Stimulated activated CD4-positive, alpha-beta T cell treated with anti-CD3 and anti-CD28 coated beads, Interleukin-4, amount 100 ng/mL, for 1 hour (primary cell): ENCODE measurements at regions not wholly inside any gene's neighbourhood (a gene's known extent, or its start where the extent isn't known, plus 50 kb on each side); places are given as distances from the start of the nearest gene placed in this dataset.
"Not testable (repeated sequence)": the region's sequence is repeated elsewhere in the genome, so short reads cannot be mapped to it uniquely, and the experiment has no call there.

Experiments
- DNase-seq: peaks from one replicate; pipeline ENCODE4 v3.0.0-alpha.2; 2020

DNA sequence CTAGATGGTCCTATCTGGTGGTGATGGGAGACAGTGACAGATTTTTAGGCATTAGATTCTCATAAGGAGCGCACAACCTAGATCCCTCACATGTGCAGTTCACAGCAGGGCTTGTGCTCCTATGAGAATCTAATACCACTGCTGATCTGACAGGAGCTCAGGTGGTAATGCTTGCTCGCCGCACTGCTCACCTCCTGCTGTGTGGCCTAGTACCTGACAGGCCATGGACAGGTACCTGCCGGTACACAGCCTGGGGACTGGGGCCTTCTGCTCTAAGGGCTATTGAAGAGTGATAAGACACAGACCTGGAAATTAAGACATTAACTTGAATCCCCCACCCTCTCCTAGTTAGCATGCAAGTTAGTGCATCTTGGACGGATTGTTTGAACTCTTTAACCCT lies 64.4 kb downstream of the KLRB1 start:
- DNase-seq, result not testable (repeated sequence)

DNA sequence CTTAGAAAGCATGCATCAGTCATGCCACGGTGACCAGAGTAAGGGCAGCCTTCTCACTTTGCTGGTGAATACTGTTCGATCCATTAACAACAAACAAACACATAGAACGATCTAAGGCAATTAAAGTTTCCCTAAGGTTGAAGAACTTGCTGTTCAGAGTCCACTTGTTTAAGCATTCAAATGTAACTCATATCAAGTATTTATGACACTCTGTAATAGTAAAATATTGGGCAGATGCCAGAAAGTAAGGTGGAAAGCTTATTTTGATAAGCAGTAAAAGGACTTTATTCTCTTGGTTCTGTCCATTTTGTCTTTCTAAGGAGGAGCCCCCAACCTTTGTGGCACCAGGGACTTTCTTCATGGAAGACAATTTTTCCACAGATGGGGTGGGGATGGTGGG lies 64.9 kb downstream of the KLRB1 start:
- not testable (repeated sequence) for DNase-seq

DNA sequence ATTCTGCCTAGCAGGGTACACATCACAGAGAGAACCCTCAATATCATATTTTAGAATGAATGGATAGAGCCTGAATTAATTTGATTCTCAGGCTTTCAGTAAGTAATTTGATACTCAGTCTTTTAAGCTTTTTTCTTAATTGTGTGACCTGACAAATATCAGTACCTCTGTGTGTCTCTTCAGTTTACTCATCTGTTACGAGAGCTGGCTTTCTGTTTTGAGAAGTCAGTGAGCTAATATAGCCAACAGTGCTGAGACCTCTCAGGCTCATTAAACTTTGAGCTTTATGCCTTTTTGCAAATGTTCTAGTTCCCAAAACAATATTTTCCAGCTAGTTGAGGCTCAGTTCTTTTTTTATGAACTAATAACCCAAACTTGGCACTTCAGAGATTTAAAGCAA lies 91.8 kb downstream of the KLRB1 start:
- DNase-seq, result not testable (repeated sequence)

DNA sequence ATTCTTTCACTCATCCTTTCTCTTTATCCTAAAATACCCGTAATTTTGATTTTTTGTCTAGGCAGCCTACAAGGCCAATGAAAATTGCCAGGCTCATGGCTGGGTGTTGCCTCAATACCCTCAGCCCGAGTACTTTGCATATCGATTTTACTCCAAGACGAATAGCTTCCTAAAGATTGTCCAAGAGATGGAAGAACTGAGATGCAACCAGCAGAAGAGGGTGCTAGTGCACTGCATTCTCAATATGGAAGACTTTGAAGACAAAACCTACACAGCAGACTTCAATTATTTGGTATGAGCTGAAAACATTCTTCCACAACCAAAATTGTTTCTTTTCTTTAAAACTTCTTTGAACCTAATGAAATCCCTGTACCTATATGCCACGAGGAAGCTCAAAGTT lies 95.0 kb downstream of the KLRB1 start:
- DNase-seq, result not testable (repeated sequence)

DNA sequence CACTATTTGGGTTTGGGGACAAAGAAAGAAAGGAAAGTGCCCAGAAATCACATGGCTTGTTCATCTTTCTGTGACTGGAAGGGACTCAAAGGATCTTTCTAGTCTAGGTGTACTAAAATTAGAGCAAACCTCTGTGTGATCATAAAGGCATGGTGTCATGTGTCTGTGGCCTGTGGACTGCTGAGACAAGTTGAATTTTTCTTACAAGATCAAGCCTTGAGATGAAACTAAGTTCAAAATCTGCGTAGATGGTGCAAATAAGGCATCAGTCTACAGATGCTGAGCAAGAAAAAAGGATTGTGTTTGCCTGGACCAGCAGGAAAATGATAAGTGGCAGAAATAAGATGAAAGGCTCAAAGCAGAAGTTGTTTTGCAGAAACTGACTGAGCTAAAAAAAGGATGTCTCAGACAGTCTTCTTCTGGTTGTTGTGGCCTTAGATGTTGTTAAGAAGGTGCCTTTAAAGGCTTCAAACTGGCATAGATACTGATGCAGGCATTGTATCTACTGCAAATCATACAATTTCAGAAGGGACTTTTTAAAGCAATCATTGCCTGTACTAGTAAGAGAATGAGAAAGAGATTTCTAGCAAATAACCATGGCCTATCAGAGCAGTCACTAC lies 97.2 kb downstream of the KLRB1 start:
- not testable (repeated sequence) for DNase-seq

DNA sequence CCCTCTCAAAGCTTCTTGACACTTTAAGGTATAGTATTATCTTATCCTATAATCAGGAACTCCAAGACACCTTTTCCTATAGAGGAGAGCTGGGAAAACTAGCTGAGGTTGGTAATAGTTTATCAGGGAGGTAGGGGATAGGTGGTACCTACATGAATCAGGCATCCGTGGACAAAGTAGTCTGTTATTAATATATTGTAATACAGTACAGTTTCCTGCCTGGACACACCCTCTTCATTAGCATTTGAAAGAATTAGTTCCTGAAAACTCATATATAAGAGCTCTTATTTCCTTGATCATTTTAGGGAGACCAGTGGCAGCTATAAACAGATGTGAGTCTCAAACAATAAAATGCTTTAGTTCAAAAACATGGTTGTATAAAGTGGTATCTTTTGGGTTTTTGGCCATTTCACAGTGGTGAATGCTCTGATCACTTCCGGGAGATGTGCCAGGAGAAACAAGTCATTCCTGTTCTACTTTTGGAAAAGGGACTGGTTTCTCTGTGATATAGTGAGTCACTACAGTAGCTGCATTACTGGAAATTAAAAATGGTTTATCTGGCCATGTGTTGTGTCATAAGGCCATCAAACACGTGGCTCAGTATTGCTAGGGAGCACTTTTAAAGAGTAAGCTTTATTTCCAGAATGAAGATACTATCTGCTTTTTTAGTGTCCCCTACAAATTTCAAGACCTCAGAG lies 98.1 kb downstream of the KLRB1 start:
- DNase-seq, result no peak

DNA sequence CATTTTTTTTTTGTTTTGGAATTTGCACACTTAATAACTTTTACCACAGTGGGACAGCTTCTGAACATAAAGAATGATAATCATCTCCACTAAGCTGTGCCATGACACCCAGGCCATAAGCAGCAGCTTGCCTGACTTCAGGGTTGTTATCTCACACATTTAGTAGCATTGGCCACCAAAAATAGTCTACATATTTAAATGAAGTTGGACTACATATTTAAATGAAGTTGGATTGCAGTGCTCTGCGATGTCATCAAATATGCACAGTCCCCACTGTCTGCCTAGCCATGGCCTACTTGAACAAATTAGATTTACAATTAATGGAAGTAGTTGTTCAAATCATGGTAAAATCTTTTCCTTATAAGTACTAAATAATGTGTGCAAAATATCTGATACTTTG lies 101.0 kb downstream of the KLRB1 start:
- no peak for DNase-seq

DNA sequence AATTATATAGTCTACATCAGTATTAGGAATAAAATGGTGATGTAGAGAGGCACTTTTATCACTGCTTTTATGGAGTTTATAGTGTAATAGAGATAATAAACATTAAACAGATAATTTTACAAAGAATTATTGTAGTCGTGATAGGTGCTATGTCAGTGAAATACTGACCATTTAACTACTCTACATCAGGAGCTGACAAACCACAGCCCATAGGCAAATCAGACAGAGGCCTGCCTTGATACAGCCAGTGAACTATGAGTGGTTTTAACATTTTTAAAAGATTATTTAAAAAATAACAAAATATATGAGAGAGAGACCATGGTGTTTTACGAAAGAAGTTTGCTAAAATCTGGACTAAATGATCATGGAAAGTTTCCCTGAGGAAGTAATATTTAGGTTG lies 104.3 kb downstream of the KLRB1 start:
- not testable (repeated sequence) for DNase-seq

DNA sequence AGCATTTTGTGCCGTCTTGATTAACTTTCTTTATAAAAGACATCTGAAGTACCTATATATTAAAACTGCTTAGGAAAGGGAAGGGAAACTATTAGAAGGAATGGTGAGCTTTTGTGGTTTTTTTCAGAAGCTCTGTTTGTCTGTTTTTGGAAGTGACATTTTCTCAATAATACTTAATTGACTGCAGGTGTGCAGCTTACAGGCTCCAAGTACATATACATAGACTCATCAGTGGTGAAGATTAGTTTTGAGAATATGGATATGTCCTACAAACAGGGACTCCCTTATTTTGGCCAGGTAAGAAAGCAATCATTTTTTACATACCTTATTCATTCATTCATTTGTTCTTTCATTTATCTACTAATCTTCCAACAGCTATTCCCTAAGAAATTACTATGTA lies 104.9 kb downstream of the KLRB1 start:
- not testable (repeated sequence) for DNase-seq

DNA sequence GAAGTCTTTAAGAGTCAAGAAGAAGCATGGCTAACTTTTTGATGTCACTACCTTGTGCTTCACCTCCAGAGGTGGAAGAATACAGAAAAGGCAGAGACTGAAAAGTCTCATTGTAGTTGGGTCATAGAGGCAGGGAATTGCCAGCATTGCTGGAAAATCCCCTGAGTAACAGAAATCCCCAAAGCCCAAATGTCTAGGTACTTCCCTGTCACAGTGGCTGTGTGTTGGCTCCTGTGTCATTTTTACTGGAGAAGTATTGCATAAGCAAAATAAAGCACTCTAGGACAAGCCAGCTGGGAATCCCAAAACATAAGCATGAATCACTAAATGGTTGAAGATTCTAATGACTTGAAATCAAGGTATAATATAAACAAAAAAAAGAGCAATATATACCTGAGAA lies 114.4 kb downstream of the KLRB1 start:
- DNase-seq, result not testable (repeated sequence)

DNA sequence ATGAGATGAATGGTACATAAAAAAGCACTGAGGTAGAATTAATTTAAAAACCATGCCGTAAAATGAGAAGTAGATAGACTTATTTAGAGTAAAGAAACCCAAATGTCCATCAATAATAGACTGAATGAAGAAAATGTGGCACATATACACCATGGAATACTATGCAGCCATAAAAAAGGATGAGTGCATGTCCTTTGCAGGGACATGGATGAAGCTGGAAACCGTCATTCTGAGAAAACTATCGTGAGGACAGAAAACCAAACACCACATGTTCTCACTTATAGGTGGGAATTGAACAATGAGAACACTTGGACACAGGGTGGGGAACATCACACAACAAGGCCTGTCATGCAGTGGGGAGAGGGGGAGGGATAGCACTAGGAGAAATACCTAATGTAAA lies 126.4 kb downstream of the KLRB1 start:
- DNase-seq, result not testable (repeated sequence)

DNA sequence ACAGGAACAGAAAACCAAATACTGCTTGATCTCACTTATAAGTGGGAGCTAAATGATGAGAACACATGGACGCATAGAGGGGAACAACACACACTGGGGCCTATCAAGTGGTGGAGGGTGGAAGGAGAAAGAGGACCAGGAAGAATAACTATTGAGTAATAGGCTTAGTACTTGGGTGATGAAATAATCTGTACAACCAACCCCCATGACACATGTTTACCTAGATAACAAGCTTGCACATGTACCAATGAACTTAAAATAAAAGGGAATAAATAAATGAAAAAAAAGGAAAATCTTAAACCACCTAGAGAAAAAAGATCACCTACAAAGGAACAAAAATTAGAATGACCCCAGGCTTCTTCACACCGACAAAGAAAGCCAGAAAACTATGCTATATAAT lies 133.5 kb downstream of the KLRB1 start:
- not testable (repeated sequence) for DNase-seq

DNA sequence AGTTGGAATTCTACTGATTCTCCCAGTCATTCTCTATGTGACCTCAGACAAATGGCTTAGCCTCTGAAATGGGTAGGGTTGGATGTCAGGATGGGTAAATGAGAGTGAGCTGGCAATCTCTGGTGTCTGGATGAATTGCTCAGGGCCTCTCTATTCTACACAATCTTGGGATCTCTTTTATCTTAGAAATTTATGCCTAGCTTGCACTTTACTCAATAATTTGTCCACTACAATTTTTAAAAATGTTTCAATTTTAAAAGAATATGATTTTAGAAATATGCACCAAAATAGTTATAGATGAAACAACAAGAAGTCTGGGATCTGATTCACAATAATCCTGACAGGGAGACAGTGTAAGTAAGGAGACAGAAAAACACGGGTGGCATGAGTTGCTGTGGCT lies 134.1 kb downstream of the KLRB1 start:
- DNase-seq, result not testable (repeated sequence)

DNA sequence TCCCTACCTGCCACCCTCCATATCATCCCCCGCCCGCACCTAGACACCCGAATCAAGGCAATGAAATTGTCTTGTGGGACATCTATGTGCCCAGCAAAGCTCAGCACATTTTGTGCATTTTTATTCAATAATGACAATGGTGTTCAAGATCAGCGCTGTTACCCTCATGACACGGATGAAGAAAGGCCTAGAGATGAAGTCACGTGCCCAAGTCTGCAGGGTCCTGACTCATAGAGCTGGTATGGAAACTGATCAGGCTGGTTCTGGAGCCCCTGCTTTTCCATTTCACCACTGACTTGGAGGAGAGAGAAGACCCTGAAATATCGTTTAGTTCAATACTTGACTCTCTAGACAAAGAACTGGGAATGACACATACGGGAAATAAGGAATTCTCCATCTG lies 136.2 kb downstream of the KLRB1 start:
- DNase-seq, result not testable (repeated sequence)

DNA sequence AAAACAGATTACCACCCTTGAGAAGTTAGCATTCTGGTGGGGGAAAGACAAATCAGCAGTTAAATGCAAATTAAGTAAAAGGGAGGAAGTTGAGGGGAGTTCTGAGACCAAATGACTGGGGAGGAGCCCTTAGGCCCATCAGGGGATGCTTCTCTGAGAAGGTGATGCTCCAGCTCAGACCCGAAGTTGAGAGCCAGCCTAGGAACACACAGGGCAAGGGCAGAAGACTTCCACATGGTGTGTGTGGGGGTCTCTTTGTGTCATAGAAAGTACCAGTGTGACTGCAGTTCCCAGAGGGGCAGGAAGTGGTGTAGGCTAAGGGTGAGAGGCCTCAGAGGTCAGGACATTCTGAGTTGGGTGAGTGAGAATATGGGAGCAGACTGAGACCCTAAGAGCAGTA lies 137.3 kb downstream of the KLRB1 start:
- not testable (repeated sequence) for DNase-seq

DNA sequence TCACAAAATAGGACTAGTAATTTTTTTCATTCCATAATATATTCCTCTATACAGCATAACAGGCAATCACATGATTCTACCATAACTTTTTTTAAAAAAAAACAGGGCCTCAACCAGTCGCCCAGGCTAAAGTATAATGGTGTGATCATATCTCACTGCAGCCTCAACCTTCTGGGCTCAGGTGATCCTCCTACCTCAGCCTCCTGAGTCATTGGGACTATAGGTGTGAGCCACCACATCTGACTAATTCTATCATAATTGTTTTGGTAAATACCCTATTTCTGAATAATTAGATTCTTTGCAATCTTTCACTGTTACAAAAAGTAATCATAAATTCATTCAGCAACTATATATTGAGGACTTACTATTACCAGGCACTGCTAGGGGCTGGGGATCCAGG lies 137.8 kb downstream of the KLRB1 start:
- DNase-seq, result not testable (repeated sequence)

DNA sequence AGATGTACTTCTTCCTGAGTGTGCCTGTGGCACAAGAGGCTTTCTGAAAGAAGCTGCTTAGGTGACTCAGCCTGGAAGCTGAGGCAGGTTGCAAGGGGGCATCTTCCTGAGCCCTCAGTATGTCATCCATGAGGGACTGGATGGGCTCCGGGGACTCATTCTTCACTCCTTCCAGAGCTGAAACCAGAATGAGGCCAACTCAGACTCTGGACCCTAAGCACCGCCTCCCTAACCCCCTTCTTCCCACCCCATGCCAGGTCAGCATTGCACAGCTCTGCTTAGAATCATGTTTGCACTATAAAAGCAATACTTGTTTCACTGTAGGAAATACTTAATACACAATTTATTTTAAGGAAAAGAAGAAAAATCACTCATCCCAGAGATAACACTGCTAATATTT lies 138.3 kb downstream of the KLRB1 start:
- DNase-seq, result not testable (repeated sequence)

DNA sequence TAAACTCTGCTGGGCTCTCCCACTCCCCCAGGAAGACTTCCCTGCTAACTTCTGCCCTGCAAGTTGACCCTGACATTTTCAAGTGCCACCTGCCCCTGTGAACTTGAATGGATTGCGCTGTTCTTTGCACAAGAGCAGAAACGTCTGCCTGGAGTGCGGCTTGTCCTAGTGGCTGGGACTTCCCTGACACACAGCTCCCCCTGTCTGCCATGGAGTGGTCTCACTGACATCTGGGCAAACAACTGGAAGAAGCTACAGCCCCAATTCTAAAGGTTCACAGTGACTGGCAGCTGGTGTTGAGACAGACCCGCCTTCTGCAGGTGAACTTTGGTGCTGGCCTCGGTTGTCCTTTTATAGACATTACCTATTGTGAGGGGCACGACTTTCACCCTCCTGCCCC lies 138.7 kb downstream of the KLRB1 start:
- DNase-seq, result peak; percentile 27

DNA sequence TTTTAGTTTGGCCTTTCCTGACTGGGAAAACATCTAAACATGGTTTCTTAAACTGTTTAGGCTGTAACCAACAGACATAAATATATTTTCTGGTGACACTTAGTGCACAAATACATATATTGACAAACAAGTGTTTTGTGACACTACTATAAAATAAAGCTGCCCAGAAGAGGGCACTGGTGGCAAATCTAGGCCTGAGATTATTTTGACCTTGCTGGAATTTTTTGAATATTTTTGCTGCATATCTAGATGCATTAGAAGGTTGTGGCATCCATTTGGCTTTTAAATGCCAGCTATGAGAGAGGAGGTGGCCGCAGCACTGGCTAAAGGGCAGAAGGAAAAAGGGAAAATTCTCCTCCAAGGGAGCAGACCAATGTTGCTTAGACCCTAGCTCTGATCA lies 139.6 kb downstream of the KLRB1 start:
- not testable (repeated sequence) for DNase-seq

DNA sequence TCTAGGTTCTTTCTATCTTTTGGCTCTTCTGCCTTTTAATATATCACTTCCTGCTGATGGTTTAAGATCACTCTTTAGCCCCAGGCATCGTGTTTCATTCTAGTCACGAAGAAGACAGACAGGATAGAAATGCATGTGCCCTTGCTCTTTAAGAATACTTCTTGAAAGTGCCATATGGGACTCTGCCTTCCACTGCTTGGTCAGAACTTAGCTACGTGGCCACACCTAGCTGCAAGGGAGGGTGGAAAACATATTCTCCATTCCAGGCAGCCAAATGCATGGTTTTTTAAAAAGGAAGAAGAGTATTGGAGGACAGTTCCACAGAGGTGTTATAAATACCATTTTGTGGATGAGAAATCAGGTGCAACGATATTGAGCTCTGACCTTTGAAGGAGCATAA lies 143.3 kb downstream of the KLRB1 start:
- no peak for DNase-seq

DNA sequence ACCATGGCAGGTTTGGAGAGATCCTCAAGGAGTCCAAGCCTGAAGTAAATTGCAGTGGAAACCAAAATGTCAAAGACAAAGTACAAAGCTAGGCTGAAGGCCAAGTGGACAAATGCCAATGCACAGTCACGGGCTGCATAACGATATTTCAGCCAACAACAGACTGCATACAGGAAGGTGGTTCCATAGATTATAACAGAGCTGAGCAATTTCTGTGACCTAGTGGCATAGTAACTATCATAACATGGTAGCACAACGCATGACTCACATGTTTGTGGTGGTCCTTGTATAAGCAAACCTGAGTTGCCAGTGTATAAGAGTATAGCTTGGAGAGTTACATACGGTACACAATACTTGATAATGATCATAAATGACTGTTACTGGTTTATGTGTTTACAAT lies 152.2 kb downstream of the KLRB1 start:
- DNase-seq, result not testable (repeated sequence)

DNA sequence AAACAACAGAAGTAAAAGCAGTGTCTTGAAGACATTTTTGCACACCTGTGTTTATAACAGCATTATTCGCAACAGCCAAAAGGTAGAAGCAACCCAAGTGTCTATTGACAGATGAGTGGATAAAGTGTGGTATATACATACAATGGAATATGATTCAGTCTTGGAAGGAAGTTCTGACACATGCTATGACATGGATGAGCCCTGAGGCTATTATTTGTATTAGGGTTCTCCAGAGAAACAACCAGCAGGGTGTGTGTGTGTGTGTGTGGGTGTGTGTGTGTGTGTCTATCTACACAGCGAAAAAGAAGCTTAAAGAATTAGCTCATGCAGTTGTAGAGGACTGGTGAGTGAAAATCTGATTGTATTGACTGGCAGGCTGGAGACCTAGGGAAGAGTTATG lies 153.7 kb downstream of the KLRB1 start:
- DNase-seq, result not testable (repeated sequence)

DNA sequence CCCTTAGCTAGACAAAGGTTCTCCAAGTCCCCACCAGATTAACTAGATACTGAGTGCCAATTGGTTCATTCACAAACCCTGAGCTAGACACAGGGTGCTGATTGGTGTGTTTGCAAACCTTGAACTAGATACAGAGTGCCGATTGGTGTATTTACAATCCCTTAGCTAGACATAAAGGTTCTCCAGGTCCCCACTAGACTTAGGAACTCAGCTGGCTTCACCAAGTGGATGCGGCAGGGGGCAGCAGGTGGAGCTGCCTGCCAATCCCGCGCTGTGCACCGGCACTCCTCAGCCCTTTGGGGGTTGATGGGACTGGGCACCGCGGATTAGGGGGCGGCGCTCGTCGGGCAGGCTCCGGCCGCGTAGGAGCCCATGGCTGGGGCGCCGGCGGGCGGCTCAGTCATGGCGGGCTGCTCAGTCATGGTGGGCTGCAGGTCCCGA lies 157.6 kb downstream of the KLRB1 start:
- DNase-seq, result peak; percentile 19

DNA sequence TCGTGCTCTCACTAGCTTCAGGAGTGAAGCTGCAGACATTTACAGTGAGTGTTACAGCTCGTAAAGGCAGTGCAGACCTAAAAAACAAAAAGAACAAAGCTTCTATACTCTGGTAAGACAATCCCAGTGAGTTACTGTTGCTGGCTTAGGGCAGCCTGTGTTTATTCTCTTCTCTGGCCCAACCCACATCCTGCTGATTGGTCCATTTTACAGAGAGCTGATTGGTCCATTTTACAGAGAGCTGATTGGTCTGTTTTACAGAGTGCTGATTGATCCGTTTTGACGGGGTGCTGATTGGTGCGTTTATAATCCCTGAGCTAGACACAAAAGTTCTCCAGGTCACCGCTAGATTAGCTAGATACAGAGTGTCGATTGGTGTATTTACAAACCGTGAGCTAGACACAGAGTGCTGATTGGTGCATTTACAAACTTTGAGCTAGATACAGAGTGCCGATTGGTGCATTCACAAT lies 158.0 kb downstream of the KLRB1 start:
- not testable (repeated sequence) for DNase-seq

DNA sequence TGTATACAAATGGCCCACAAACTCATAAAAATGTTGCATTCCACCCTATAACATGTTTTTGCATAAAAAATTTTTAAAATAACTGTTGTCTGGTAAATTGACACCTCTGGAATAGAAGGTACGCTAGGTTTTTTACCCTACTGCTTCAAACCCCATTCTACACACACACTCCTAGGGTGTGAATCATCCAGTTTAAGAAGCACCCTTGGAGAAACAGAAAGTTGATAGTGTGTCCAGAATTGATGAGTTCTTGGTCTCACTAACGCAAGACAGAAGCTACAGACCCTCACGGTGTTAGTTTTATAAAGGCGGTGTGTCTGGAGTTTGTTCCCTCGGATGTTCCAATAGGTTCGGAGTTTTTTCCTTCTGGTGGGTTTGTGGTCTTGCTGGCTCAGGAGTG lies 158.5 kb downstream of the KLRB1 start:
- no peak for DNase-seq
